HL-60 (cell line): ENCODE measurements at regions not wholly inside any gene's neighbourhood (a gene's known extent, or its start where the extent isn't known, plus 50 kb on each side); places are given as distances from the start of the nearest gene placed in this dataset.

ENCODE experiments used
- DNase-seq, 2 experiments: peaks; one replicate each; pipeline ENCODE4 v3.0.0-alpha.2; 2010 to 2020; ENCODE audit warnings: low read depth in 1 of 2, low spot score in 1 of 2
- H3K27ac ChIP-seq: fragments of 250-450 bp; sonication (Bioruptor Pico); replicated peaks from 2 replicates; pipeline ENCODE4 v1.5.1; 2020; ENCODE audit warnings: mild to moderate bottlenecking, moderate library complexity
- H3K27me3 ChIP-seq: fragments of 250-450 bp; sonication (Bioruptor Pico); 2 replicates; pipeline ENCODE4 v1.5.1; 2021; ENCODE audit warnings: mild to moderate bottlenecking, moderate library complexity; ENCODE audit not compliant: insufficient read depth, poor library complexity, severe bottlenecking
- H3K4me3 ChIP-seq: replicated peaks from 2 replicates; pipeline ENCODE4 v1.5.1; 2011; ENCODE audit warnings: mild to moderate bottlenecking, control low read depth, low read length; ENCODE audit not compliant: insufficient read depth
- GABPA ChIP-seq: IDR thresholded peaks from 2 replicates; pipeline ENCODE4 v1.6.1; 2012; ENCODE audit warnings: low read depth
- POLR2AphosphoS5 ChIP-seq: IDR thresholded peaks from 2 replicates; pipeline ENCODE4 v1.6.1; 2012; ENCODE audit warnings: low read depth
- SPI1 ChIP-seq: IDR thresholded peaks from 2 replicates; pipeline ENCODE4 v1.6.1; 2012; ENCODE audit warnings: low read depth, mild to moderate bottlenecking, borderline replicate concordance
- TF ChIP-seq, protein P1 (sequence below): IDR thresholded peaks from 2 replicates; pipeline ENCODE4 v1.6.1; 2012; ENCODE audit warnings: low read depth; ENCODE audit not compliant: insufficient replicate concordance
- TF ChIP-seq, protein P2 (sequence below): IDR thresholded peaks from one replicate; pipeline ENCODE4 v1.5.1; 2011; ENCODE audit warnings: low read length, control low read depth, inconsistent platforms; ENCODE audit not compliant: insufficient read depth

DNA sequence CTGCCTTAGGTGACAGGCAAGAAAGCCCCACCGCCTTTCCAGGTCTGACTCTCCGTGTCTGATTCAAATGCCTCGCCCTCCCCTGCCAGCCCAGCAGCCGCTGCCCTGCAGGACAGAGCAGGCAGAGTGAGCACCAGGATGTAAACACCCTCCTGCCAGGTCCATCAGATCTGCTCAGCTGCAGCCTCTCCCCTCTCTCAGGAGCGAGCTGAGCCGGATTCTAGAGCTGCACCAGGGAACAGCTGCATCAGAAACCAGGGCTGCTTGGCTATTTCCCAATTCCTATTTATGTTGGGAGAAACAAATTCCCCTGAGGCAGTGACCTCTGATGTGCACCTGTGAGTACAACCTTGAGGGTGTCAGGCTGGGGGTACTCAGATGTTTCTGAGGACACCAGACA lies 121.5 kb upstream of the ZMIZ1 start:
- Histone ChIP-seq H3K27me3 (no peaks in the 10 kb centered on the region), H3K4me3 (no peak overlapping the region), H3K27ac (no peak overlapping the region)
- DNase-seq = no peak
- TF ChIP-seq, protein P1, sequence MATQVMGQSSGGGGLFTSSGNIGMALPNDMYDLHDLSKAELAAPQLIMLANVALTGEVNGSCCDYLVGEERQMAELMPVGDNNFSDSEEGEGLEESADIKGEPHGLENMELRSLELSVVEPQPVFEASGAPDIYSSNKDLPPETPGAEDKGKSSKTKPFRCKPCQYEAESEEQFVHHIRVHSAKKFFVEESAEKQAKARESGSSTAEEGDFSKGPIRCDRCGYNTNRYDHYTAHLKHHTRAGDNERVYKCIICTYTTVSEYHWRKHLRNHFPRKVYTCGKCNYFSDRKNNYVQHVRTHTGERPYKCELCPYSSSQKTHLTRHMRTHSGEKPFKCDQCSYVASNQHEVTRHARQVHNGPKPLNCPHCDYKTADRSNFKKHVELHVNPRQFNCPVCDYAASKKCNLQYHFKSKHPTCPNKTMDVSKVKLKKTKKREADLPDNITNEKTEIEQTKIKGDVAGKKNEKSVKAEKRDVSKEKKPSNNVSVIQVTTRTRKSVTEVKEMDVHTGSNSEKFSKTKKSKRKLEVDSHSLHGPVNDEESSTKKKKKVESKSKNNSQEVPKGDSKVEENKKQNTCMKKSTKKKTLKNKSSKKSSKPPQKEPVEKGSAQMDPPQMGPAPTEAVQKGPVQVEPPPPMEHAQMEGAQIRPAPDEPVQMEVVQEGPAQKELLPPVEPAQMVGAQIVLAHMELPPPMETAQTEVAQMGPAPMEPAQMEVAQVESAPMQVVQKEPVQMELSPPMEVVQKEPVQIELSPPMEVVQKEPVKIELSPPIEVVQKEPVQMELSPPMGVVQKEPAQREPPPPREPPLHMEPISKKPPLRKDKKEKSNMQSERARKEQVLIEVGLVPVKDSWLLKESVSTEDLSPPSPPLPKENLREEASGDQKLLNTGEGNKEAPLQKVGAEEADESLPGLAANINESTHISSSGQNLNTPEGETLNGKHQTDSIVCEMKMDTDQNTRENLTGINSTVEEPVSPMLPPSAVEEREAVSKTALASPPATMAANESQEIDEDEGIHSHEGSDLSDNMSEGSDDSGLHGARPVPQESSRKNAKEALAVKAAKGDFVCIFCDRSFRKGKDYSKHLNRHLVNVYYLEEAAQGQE = no peak
- TF ChIP-seq POLR2AphosphoS5 = no peak
- no peak for TF ChIP-seq SPI1
- no peak for TF ChIP-seq GABPA
- TF ChIP-seq, protein P2, sequence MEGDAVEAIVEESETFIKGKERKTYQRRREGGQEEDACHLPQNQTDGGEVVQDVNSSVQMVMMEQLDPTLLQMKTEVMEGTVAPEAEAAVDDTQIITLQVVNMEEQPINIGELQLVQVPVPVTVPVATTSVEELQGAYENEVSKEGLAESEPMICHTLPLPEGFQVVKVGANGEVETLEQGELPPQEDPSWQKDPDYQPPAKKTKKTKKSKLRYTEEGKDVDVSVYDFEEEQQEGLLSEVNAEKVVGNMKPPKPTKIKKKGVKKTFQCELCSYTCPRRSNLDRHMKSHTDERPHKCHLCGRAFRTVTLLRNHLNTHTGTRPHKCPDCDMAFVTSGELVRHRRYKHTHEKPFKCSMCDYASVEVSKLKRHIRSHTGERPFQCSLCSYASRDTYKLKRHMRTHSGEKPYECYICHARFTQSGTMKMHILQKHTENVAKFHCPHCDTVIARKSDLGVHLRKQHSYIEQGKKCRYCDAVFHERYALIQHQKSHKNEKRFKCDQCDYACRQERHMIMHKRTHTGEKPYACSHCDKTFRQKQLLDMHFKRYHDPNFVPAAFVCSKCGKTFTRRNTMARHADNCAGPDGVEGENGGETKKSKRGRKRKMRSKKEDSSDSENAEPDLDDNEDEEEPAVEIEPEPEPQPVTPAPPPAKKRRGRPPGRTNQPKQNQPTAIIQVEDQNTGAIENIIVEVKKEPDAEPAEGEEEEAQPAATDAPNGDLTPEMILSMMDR = no peak

DNA sequence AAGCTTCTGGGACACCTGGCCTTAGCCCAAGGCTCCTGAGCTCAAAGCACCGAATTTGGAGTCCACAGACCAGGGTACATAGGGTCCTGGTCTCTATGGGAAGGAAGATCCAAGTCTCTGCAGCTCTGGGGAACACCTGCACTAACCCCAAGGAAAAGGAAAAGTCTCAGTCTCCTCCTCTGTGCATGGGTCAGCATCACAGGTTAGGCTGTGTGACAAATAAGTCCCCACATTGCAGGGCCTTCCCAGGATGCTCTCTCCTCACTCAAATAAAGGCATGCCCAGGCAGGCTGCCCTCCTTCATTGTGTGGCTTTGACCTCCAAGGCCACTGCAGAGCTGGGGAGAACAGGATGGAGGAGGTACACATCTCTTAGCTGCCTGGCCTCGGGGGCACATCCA lies 121.0 kb upstream of the ZMIZ1 start:
- DNase-seq = no peak
- Histone ChIP-seq H3K27ac (no peak overlapping the region), H3K4me3 (no peak overlapping the region), H3K27me3 (no peaks in the 10 kb centered on the region)
- TF ChIP-seq, protein P2 = no peak
- TF ChIP-seq, protein P1 = no peak
- TF ChIP-seq SPI1 = no peak
- no peak for TF ChIP-seq GABPA
- no peak for TF ChIP-seq POLR2AphosphoS5

DNA sequence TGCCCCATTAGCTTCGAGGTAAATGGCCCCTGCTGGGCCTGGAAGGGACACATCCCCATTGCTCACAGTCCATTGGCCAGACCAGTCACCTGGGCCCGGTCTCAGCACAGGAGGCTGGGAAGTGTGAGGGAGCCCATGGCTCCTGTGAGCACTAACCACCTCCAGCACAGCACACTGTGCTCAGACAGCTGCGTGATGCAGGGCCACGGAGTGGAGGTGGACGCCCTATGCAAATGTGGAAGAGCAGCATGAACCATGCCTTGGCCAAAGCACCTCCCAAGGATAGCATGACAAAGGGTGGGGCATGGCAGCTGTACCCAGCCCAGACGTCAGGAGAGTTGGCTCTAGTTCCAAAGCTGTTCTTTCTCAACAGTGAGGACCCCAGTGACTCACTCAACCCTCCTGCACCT lies 120.1 kb upstream of the ZMIZ1 start:
- H3K27me3 ChIP-seq = no peaks in the 10 kb centered on the region
- H3K27ac ChIP-seq = no peak overlapping the region
- TF ChIP-seq, protein P1 = no peak
- TF ChIP-seq GABPA = no peak
- DNase-seq = no peak
- no peak overlapping the region for H3K4me3 ChIP-seq
